NCI-H2081 treated with DMSO at 0.1 percent for 48 hours (cell line): ENCODE measurements at regions not wholly inside any gene's neighbourhood (a gene's known extent, or its start where the extent isn't known, plus 50 kb on each side); places are given as distances from the start of the nearest gene placed in this dataset.

Experiments
- DNase-seq: peaks from one replicate; lab custom pipeline; 2025; lab: John Stamatoyannopoulos, UW

DNA sequence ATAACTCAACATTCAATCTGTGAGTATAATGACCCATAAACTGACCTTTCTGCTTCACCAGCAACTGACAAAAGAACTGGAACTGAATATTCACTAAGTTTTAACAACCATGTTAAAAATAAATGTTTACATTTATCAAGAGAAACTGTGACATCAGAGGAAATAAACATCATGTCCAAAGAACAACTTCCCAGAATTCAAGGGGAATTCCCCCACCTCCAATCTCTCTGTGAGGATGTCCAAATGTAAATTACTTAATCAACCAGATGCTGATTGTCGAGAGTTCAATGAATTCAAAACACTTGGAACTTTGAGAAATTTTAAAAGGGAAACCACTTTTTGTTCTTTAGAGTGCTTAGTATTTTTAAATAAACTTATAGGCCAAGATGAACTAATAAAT, 365.6 kb upstream of the ADGRL2 start:
- no peak for DNase-seq

DNA sequence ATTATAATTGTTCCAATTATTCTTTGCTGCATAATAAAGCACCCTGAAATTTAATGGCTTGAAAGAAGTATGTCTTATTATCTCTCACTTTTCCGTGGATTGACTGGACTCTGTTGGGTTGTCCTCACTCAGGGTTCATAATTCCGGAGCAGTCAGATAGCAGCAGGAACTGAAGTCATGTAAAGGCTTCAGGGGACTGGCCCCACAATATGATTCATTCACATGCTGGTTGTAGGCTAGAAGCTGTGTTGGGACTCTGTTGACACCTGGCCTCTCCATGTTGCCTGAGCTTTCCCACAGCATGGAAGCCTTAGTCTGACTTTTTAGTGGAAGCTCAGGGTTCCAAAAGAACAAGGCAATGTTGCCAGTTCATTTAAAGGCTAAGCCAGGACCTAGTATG, 367.1 kb upstream of the ADGRL2 start:
- DNase-seq, result no peak

DNA sequence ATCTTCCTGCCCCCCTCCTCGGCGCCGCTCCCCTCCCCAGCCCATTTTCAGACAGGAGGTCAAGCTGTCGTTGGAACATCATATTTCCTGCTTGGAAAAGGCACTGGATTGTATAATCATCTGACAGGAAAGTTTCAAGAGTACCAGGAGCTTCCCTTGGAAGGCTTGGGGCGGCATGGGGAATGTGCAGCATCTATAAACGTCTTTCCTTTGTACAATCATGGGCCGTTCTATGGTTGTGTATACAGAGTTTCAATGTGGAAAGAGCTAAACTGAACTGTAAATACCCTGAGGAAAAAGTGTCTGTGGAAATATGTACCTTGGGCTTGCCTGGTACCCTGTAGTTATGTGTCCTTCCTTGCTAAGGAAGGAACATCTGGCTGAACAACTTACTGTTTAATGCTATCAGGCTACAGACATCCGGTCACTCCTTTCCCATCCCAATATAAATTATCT, 368.1 kb upstream of the ADGRL2 start:
- no peak for DNase-seq

DNA sequence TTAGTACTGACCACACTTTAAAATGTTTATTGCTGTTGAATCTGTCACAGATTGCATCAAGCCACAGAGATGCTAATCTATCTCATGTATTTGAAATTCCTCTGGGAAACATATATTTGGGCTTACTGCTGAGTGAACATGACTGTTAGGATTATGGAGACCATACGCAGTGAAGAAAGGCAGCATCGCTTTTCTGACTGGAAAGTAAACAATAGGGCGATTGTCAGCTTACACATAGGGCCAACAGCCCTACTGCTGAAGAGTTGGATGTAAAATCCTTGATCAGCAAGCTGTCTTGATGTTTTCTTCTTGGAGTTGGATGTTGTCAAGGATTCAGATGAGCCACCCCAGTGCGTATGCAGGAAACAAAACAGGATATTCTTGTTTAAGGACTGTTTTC, 368.7 kb upstream of the ADGRL2 start:
- no peak for DNase-seq

DNA sequence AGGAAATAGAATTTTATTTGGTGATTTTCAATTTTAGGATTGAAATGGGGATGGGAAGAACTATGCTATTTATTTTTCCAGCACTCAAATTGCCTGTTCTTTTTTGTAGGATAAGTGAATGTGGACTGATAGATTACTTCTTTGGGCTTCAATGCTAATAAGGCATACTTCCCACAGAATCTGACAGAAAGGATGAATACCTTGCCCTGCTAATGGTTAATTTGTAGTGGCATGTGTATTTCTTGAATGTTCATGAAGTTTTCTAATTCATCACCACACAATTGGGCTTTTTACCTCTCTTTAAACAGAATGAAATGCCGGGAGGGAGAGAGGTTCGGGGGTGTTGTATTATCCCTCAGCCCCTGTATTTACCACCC, 369.1 kb upstream of the ADGRL2 start:
- DNase-seq, result no peak

DNA sequence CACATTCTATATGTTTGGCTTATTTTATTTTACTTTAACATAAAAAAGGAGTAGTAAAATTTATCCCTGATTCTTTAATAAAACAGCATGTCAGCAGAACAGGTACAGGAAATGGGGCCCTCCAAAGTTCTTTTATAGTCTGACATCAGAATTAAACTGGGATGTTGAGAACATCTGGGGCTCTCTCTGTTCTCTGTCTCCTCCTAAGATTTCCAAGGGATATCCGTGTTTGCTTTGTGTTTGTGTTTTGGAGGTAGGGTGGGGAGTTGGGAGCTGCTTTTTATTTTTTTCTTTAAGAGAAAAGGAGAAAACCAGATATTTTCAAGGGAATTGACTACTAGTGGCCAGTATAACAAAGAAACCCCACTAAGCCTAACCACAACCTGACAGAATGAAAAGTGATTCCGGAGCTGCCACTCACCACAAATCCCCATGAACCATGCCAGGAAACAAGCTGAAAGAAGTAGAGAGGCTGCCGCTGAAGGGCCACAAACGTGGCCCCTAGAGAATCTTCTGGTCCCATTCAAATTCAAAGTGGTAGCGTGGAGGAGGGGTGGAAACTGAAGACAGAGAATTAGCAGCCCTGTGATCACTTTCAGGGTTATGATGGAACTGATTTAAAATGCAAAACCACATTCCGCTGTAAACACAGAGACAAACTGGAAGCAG, 369.6 kb upstream of the ADGRL2 start:
- DNase-seq, result no peak

DNA sequence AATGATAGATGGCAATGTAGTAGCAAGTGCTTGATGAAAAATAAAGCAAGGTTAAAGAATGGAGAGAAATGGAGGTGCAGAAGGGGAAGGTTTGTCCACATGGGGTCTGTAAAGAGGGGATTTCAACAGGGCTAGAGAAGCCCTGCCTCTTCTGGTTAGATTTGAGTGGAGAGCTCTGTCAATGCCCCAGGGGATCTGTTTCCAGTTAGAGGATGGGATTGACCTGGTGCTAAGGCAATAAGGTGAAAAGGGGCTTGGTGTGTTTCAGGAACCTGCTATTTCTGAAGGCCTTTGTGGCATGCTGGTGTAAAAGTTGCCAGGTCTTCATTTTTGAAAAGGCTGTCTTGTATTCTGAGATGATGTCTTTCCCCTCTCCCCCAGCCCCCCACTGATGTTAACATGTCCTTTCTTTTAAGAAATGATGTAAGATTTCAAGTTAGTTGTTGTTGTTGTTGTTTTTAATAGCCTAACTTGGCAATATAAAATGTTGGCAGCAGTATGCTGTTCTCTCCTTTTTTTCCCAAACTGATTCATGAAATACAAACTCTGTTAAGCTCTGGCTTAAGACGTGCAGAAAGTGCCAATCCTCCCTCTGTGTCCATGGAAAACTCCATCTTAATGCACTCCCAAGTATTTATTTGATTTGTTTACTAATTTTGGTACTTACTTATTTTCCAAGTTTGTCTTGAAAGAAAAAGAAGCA, 370.3 kb upstream of the ADGRL2 start:
- DNase-seq, result no peak

DNA sequence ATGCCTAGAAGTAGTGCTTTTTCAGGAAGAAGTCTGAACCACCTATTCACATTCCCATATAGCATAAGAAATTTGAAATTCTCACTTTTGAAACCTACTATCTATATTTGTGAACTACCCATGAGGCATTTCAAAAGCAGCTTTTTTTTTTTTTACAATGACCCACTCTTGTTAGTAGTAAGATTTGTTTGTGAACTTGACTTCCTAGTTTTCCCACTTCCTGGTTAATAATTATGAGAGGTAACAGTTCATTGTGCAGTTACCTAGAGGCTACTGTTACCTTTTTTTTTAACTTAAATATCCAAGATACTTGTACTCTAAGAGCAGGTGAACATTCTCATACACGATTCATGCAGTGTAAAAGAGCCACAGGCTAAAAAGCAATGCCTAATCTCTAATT, 371.7 kb upstream of the ADGRL2 start:
- DNase-seq, result no peak

DNA sequence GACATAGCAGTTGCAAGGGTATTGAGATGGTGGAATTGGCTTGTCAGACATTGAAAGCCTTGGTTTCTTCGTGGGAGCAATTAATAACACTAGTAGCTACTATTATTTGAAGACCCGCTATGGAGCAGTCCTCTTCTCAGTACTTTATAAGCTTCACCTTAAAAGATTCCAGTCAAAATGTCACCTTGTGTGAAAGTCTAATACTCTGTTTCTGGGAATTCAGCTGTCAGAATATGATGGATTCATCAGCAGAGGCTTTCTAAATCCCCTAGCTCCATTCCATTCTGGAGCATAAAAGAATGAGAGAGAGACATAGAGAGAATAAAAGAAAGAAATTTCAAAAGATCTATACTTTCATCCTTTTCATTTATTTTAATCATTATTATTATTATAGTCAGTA, 375.9 kb upstream of the ADGRL2 start:
- no peak for DNase-seq

DNA sequence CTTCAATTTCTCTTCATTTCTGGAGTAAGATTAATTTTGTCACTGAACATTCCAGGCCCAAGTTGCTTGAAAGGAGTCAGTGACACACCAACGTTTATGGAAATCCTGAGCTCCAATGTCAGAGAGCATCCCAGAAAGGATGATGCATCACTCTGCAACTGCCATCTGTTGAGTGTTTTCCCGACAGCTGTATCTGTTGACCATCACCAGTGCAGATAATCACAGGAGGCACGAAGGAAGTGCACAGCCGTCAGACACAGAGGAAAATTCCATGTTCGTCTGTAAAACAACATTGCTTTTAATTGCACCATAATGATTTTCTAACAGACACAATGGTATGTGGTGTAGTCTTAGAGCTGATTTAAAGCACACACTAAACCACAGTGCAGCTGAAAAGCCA, 376.7 kb upstream of the ADGRL2 start:
- no peak for DNase-seq

DNA sequence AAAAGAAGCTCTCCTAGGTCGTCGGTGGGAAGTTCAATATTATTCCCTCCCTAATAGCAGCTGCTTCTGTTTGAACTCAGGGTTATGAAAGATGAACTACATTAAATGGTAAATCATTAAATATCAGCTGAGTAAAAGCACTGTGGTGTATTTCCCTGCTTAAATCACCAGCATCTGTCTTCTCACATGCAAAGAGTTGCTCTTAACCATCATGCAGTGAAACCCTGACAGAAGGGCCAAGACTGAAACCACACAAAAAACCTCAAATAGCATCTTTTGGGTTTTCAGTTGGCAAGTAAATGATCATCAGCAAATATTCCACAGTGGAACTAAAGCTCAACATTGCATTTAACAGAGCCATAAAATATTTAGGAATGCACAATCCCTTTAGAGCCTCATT, 380.0 kb upstream of the ADGRL2 start:
- DNase-seq, result no peak

DNA sequence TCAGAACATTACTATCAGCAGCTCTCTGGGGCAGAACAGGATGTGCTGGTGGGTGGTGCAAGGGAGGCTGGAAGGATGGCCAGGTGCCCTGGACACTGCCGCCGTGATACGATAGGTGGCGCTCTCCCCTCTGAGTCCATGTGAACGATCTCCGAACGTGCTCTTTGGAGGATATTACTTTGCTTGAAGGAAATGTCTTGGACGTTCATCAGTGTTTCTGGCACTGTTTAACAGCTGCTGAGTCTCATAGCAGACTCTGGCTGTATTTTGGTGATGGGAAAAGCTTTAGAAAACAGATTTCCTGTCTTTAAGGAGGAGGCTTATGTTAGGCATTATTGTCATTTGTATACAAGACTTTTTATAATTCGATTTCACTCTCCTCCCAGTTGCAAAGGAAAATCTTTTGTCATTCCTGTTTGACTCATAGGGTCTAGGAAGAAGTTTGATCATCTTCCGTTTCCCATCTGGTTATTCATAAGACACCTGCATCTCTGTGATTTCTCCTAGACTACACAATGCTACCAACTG, 386.2 kb upstream of the ADGRL2 start:
- DNase-seq, result no peak

DNA sequence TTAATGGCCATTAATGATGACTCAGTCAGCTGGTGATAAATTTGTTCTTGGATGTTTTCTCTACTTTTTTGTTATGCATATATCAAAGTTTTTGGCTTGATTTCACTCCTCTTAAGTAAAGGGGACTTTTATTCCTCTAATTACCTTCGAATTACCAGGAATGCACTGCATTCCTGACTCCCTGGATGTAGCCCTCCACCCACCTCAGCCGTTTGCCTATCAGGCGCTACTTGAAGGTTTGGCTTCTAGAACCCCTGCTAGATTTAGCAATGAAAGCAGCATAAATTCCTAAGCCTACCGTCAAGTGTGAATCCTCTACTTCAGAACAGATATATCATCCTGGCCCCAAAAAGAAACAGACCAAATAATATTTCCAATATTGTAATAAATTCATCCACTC, 387.8 kb upstream of the ADGRL2 start:
- no peak for DNase-seq

DNA sequence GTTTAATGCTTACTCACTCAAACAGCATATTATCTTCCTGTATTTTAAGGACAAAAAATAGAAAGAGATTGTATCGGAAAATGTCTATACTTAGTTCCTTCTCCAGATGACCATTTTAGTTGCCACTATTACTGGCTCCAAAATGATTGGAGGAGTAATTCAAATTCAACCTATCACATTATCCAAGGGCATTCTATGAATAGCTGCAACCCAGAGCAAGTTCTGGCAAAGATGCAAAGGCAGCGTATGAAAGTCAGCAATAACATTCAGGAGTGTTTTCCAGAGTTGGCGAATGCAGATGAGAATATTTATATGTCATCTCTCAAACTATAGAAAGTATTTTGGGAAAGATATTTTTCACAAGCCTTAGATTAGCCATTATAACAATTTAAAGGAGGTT, 389.8 kb upstream of the ADGRL2 start:
- no peak for DNase-seq

DNA sequence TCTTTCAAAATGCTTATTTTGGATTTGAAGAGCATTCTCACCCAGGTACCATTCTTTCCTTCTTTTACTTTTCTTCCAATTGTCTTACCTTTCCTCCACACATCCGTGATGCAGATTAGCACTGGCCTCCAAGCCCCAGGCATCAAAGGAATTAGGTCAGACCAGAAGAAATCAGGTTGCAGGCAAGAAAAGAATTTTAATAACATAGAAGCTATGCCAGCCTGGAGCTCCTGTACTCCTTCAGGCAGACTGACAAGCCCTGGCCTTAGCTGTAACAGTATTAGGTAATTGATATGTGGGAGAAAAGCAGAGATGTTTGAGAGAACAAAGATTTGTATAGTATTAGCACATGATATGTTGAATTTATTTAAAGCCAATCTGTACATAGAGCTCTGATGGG, 390.4 kb upstream of the ADGRL2 start:
- DNase-seq, result no peak

DNA sequence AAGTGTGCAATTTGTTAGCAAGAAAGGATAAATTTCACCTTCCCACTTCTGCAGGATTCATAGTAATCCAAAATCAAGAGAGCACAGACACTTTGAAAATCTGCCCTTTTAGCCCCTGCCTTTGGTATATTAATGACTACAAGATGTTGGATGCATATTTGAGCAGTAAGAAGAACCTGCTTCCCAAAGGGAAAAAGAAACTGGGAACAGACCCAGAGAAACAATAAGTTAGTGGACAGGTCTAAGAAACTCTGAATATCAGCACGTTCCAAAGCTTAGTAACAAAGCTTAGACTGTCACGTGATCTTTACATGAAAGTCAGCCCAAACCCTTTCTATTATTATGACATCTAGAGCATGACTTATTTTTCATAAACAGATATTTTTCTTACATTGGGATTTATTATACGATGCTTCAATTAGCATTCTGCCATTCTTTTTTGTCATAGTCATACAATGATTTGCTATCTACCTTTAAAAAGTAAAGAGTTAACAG, 390.9 kb upstream of the ADGRL2 start:
- no peak for DNase-seq

DNA sequence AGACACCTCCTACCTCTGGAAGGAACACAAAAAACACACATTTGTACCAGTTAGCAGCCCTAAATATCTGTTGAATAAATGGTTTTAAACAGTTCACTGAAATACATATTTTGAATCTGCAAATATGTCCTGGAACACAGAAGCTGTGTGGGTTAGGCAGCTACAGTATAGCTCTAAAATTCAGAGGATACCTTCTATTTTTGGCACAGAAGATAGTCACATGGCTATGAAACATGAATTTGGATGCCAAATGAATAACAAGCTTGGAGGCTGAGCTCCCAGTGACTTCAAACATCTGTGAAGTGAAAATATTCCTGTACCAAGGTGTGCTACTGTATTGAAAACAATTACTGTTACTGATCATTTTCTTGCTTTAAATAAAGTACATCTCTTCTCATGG, 391.5 kb upstream of the ADGRL2 start:
- no peak for DNase-seq

DNA sequence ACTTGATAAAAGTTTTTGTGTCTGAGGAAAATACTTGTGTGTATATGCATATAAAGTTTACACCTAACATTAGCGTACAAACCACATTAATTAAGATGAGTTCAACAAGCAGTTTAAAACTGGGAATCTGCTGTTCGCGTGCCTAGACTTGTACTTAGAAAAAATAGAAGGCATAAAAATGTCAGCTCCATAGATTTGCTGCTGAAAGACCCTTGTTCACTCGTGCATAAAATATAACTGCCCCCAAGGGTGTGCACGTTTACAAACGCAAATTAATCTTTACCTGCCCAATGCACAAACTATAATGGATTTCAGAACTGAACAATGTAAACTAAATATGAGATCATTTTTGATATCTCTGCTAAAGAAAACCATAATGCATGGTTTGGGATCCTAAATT, 392.3 kb upstream of the ADGRL2 start:
- DNase-seq, result no peak

DNA sequence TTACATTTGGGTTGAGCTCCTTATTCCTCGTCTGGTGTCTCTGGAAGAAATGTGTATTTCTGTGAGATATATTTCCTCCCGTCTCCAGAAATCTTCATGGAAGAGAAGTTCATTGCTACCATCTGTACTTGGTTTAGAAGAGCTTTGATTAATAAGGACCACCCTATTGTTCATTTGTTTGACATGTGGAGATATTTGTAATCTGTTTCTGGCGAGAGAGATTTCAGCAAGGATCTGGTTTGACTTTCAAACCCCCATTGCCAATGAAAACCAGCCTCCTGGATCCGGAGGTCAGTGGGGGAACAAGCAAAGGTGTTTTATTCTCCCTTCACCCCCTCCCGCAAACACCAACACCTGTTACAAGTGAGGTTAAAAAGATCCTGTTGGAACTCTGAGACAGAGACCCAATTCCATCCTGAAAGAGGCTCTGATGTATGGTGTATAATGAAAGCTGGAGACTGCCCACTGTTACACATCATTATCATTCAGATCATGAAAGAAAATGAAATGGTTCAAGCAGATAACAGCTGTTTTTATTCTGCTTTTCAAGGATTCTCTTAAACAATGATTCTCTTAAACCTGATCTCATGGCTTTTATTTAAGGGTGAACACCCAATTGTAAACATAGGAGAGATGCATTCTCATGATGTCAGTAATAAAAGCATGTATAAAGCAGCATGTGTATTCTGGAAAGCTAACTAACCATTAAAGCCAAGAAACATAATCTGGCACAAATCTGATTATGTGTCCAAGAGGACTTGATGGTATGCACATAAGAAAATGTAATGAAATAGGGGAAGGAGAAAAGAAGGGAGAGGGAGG, 393.5 kb upstream of the ADGRL2 start:
- no peak for DNase-seq

DNA sequence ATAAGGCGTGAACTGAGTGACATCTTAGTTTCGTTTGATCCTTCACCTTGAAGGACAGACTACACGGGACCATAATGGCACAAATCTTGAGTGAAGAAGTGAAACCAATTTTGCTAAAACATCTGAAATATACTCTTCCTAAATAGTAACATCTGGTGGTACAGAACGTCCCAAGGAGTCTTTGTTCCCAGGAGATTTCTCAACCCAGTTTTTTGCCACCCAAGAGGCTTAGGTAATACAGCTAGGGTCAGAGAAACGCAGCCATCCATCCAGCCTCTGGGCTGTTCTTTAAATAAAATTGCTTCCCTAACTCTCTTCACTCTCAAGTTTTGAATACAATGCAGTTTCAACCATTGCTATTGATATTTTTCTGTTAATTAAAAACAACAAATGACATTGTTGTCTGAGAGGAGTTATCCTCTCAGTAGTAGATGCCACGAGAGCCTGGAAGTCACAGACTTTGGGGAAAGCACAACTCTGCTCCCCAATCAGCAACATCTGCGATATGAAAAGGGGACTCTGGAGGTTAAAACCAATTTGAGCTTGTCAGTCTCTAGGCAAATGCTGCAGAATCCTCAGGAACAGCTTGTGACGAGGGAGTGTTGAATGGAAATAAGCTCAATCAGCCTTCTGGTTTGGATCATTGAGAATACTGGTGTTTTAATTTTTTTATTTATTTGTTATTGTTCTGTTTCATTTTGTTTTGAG, 394.3 kb upstream of the ADGRL2 start:
- DNase-seq, result no peak

DNA sequence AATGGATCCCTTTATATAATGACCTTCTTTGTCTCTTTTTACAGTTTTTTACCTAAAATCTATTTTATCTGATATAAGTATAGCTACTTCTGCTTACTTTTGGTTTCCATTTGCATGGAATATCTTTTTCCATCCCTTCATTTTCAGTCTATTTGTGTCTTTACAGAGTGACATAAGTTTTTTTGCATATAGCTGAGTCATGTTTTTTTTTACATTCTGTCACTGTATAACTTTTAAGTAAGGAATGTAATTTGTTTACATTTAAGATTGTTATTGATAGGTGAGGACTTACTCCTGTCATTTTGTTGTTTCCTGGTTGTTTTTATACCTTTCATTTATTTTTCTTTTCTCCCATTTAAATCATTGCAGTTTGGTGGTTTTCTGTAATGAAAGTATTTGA, 402.7 kb upstream of the ADGRL2 start:
- DNase-seq, result no peak
